ENCODE measurements at regions not wholly inside any gene's neighbourhood (a gene's known extent, or its start where the extent isn't known, plus 50 kb on each side); places are given as distances from the start of the nearest gene placed in this dataset.

- no peak for DNase-seq (ENCODE audit: low read depth)
Observed at GRCh38 chr9:126262738-126263137, 63.9 kb upstream of the MVB12B start.

- DNase-seq (ENCODE audit: low read depth), result no peak
Observed at GRCh38 chr9:126270556-126270955, 56.1 kb upstream of the MVB12B start.

GRCh38 chr9:126275386-126276001, 51.1 kb upstream of the MVB12B start:
- no peak for DNase-seq (ENCODE audit: low read depth)

- DNase-seq (ENCODE audit: low read depth), result no peak
Observed at GRCh38 chr9:126276056-126276728, 50.4 kb upstream of the MVB12B start.

Measured in fibroblast of the conjunctiva (primary cell).